IgD-negative memory B cell (primary cell): ENCODE measurements at regions not wholly inside any gene's neighbourhood (a gene's known extent, or its start where the extent isn't known, plus 50 kb on each side); places are given as distances from the start of the nearest gene placed in this dataset.
A peak's percentile ranks its signal among the peaks of the same experiment; 100 is the strongest.
"Not testable (repeated sequence)": the region's sequence is repeated elsewhere in the genome, so short reads cannot be mapped to it uniquely, and the experiment has no call there.

Source experiments
- H3K27ac Mint-ChIP-seq, 3 donors: one replicate each; pipeline ENCODE4 v1.8.0; 2020 to 2022; ENCODE audit warnings: mild to moderate bottlenecking in 3 of 3, mixed read lengths in 3 of 3, moderate library complexity in 1 of 3
- H3K27me3 Mint-ChIP-seq: one replicate; pipeline ENCODE4 v1.8.0; 2021; ENCODE audit warnings: mixed read lengths
- H3K36me3 Mint-ChIP-seq: one replicate; pipeline ENCODE4 v1.8.0; 2020; ENCODE audit warnings: mild to moderate bottlenecking, mixed read lengths
- H3K4me1 Mint-ChIP-seq, 3 donors: one replicate each; pipeline ENCODE4 v1.8.0; 2020 to 2022; ENCODE audit warnings: mixed read lengths in 3 of 3, mild to moderate bottlenecking in 1 of 3
- H3K4me3 Mint-ChIP-seq, 4 donors: one replicate each; pipeline ENCODE4 v1.8.0; 2020 to 2022; ENCODE audit warnings: mild to moderate bottlenecking in 4 of 4, mixed read lengths in 4 of 4, moderate library complexity in 3 of 4
- H3K9me3 Mint-ChIP-seq, 3 donors: one replicate each; pipeline ENCODE4 v1.8.0; 2020 to 2021; ENCODE audit warnings: mixed read lengths in 3 of 3, mild to moderate bottlenecking in 1 of 3

GRCh38 chr4:81796790-81797528, 325.3 kb upstream of the RASGEF1B start:
- no peaks in the 10 kb centered on the region for H3K27me3 Mint-ChIP-seq
- peak overlapping the region in 2 of 4 donors; percentile 42 to 56 for H3K4me3 Mint-ChIP-seq
- peaks cover 2% of the 10 kb centered on the region for H3K36me3 Mint-ChIP-seq
- H3K27ac Mint-ChIP-seq: peak overlapping the region in 1 of 3 donors; percentile 28
- peaks cover 3 to 5% (median 4%) of the 10 kb centered on the region in 3 donors for H3K9me3 Mint-ChIP-seq
- peaks cover 0 to 6% (median 4%) of the 10 kb centered on the region in 3 donors for H3K4me1 Mint-ChIP-seq

DNA sequence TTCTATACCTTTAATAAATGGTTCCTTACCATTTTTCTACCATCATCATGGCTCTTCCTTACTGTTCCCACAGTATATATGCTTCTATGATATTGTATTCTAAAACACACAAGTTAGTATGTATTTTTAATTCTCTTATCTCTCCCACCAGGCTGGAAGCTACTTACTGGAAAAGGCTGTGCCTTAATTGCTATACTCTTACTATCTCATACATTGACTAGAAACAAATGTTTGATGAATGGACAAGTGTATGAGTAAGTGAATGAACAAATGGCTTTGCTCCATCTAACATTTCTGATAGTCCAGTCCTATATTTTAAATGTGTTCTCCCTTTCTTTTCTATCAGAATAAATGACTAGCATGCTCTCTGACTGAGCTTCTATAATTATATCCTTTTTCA, 320.8 kb upstream of the RASGEF1B start:
- Mint-ChIP-seq H3K36me3 (peaks cover 2% of the 10 kb centered on the region), H3K9me3 (peaks cover under 1 to 3% (median under 1%) of the 10 kb centered on the region in 3 donors), H3K27ac (no peak overlapping the region), H3K27me3 (no peaks in the 10 kb centered on the region), H3K4me3 (no peak overlapping the region), H3K4me1 (peaks cover 6 to 8% (median 8%) of the 10 kb centered on the region in 3 donors)

DNA sequence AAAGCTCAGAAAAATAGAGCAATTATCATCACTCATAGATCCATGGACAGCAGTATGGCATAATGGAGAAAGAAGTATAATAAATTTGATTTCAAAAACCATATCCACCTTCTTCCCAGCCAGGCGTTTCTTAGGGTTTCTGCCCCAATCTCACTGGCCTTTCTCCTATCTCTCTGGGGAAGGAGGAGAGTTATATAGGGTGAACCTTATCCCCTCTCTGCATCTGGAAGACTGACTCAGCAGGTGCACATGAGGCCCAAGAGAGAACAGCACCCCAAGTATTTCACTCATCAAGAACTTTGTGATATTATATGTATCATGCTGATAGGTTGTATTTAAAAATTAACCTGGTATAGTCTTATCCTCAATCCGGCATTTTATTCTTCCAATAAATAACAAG, 318.8 kb upstream of the RASGEF1B start:
- peaks cover 0 to 3% (median 0%) of the 10 kb centered on the region in 3 donors for H3K9me3 Mint-ChIP-seq
- peaks cover 2% of the 10 kb centered on the region for H3K36me3 Mint-ChIP-seq
- no peaks in the 10 kb centered on the region for H3K27me3 Mint-ChIP-seq
- no peak overlapping the region for H3K4me3 Mint-ChIP-seq
- H3K27ac Mint-ChIP-seq: no peak overlapping the region
- peaks cover 2 to 8% (median 2%) of the 10 kb centered on the region in 3 donors for H3K4me1 Mint-ChIP-seq

GRCh38 chr4:81789741-81790399, 318.2 kb upstream of the RASGEF1B start:
- Mint-ChIP-seq H3K9me3 (peaks cover 0 to 3% (median 0%) of the 10 kb centered on the region in 3 donors), H3K27me3 (no peaks in the 10 kb centered on the region), H3K36me3 (peaks cover 2% of the 10 kb centered on the region), H3K4me1 (peaks cover 2 to 8% (median 2%) of the 10 kb centered on the region in 3 donors), H3K4me3 (no peak overlapping the region), H3K27ac (no peak overlapping the region)

- peaks cover 0 to 3% (median 0%) of the 10 kb centered on the region in 3 donors for H3K9me3 Mint-ChIP-seq
- H3K27me3 Mint-ChIP-seq: no peaks in the 10 kb centered on the region
- H3K4me1 Mint-ChIP-seq: peaks cover 2 to 8% (median 2%) of the 10 kb centered on the region in 3 donors
- H3K4me3 Mint-ChIP-seq: no peak overlapping the region
- peaks cover 2% of the 10 kb centered on the region for H3K36me3 Mint-ChIP-seq
- no peak overlapping the region for H3K27ac Mint-ChIP-seq
Observed at GRCh38 chr4:81789158-81789557, 317.5 kb upstream of the RASGEF1B start.

DNA sequence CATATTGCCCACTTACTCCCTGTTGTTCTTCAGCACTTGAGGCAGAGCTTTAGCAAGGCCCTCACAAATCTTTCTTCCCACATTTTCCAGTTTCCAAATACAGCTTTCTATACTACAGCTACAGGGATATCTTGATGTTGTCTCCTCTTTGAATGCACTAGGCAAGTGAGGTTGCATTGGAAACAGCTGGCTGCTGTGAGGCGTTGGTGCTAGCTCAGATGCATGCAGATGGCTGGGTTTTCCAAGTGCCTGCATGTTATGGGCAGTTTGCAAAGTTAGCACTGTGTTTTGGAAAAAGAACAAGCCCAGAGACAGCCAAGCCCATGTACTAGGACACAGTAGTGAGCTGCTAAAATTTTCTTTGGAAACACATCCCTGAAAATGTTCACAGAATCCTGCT, 315.1 kb upstream of the RASGEF1B start:
- H3K27ac Mint-ChIP-seq: no peak overlapping the region
- no peak overlapping the region for H3K4me3 Mint-ChIP-seq
- H3K27me3 Mint-ChIP-seq: no peaks in the 10 kb centered on the region
- peaks cover 2 to 8% (median 2%) of the 10 kb centered on the region in 3 donors for H3K4me1 Mint-ChIP-seq
- no peaks in the 10 kb centered on the region for H3K9me3 Mint-ChIP-seq
- H3K36me3 Mint-ChIP-seq: no peaks in the 10 kb centered on the region

- no peaks in the 10 kb centered on the region for H3K27me3 Mint-ChIP-seq
Observed at GRCh38 chr4:81786063-81786763, 314.5 kb upstream of the RASGEF1B start.

DNA sequence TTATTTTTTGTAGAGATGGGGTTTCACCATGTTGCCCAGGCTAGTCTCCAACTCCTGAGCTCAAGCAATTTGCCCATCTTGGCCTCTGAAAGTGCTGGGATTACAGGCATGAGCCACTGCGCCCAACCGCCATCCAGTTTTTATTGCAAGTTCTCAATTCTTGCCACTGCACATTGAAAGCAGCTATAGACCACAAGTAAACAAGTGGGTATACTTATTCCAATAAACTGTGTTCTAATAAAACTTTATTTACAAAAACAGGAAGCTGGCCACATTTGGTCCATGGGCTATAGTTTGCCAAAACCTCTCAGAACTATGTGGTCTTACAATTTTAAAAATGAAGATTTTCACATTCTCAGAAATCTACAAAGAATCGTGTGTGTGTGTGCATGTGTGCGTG, 313.6 kb upstream of the RASGEF1B start:
- Mint-ChIP-seq H3K36me3 (no peaks in the 10 kb centered on the region), H3K27ac (no peak overlapping the region), H3K4me3 (no peak overlapping the region), H3K27me3 (no peaks in the 10 kb centered on the region), H3K9me3 (no peaks in the 10 kb centered on the region), H3K4me1 (peaks cover 0 to 2% (median 0%) of the 10 kb centered on the region in 3 donors)

More at GRCh38 chr4:81786063-81786763, 314.5 kb upstream of the RASGEF1B start:
- no peaks in the 10 kb centered on the region for H3K9me3 Mint-ChIP-seq
- no peaks in the 10 kb centered on the region for H3K36me3 Mint-ChIP-seq
- H3K4me3 Mint-ChIP-seq: no peak overlapping the region
- peaks cover 2 to 4% (median 2%) of the 10 kb centered on the region in 3 donors for H3K4me1 Mint-ChIP-seq
- H3K27ac Mint-ChIP-seq: no peak overlapping the region

GRCh38 chr4:81783558-81783957, 311.9 kb upstream of the RASGEF1B start:
- H3K27ac Mint-ChIP-seq: no peak overlapping the region
- H3K4me3 Mint-ChIP-seq: no peak overlapping the region
- H3K9me3 Mint-ChIP-seq: no peaks in the 10 kb centered on the region
- no peaks in the 10 kb centered on the region for H3K4me1 Mint-ChIP-seq
- no peaks in the 10 kb centered on the region for H3K27me3 Mint-ChIP-seq
- H3K36me3 Mint-ChIP-seq: peaks cover under 1% of the 10 kb centered on the region

GRCh38 chr4:81781799-81782198, 310.1 kb upstream of the RASGEF1B start:
- Mint-ChIP-seq H3K27ac (peak overlapping the region in 1 of 3 donors; percentile 65), H3K36me3 (peaks cover 2% of the 10 kb centered on the region), H3K4me3 (no peak overlapping the region), H3K4me1 (no peaks in the 10 kb centered on the region), H3K9me3 (peaks cover 0 to 1% (median 0%) of the 10 kb centered on the region in 3 donors), H3K27me3 (no peaks in the 10 kb centered on the region)

DNA sequence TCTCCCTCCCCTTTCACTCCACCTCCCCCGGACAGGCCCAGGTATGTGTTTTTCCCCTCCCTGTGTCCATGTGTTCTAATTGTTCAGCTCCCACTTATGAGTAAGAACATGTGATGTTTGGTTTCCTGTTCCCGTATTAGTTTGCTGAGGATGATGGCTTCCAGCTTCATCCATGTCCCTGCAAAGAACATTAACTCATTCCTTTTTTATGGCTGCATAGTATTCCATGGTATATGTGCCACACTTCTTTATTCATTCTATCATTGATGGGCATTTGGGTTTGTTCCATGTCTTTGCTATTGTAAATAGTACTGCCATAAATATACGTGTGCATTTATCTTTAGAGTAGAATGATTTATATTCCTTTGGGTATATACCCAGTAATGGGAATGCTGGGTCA, 306.0 kb upstream of the RASGEF1B start:
- H3K4me1 Mint-ChIP-seq, H3K9me3 Mint-ChIP-seq, H3K36me3 Mint-ChIP-seq, H3K27me3 Mint-ChIP-seq, H3K4me3 Mint-ChIP-seq: not testable (repeated sequence)
- peak overlapping the region in 1 of 3 donors; percentile 84 for H3K27ac Mint-ChIP-seq

DNA sequence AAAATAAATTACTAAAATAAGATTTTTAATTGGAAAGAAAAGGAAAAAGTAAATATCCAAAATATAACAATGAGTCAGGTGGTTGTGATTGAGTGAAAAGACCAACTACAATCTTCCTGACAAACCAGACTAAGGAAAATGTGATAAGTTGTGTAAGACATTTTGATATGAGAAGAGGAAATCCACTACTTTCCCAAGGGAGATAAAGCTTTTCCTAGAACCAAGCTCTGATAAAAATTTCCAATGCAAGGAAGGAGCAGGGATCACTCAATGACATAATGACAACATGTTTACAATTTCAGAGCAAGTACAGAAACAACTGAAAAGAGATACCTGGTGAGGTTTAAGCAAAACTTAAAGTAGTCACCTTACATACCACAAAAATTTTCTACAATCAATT, 305.1 kb upstream of the RASGEF1B start:
- Mint-ChIP-seq H3K27ac (no peak overlapping the region), H3K36me3 (peaks cover 2% of the 10 kb centered on the region), H3K9me3 (peaks cover 0 to 1% (median 0%) of the 10 kb centered on the region in 3 donors), H3K4me1 (peaks cover 0 to 4% (median 2%) of the 10 kb centered on the region in 3 donors), H3K4me3 (no peak overlapping the region), H3K27me3 (no peaks in the 10 kb centered on the region)

GRCh38 chr4:81773557-81773956, 301.9 kb upstream of the RASGEF1B start:
- peaks cover 1% of the 10 kb centered on the region for H3K36me3 Mint-ChIP-seq
- no peak overlapping the region for H3K4me3 Mint-ChIP-seq
- peaks cover 0 to 6% (median 2%) of the 10 kb centered on the region in 3 donors for H3K4me1 Mint-ChIP-seq
- H3K9me3 Mint-ChIP-seq: peaks cover 0 to 1% (median 0%) of the 10 kb centered on the region in 3 donors
- H3K27me3 Mint-ChIP-seq: no peaks in the 10 kb centered on the region
- H3K27ac Mint-ChIP-seq: no peak overlapping the region

- Mint-ChIP-seq H3K27ac (peak overlapping the region in 1 of 3 donors; percentile 3), H3K27me3 (no peaks in the 10 kb centered on the region), H3K9me3 (no peaks in the 10 kb centered on the region), H3K36me3 (no peaks in the 10 kb centered on the region), H3K4me1 (peaks cover 0 to 6% (median 2%) of the 10 kb centered on the region in 3 donors), H3K4me3 (no peak overlapping the region)
Observed at GRCh38 chr4:81771721-81772120, 300.0 kb upstream of the RASGEF1B start.

GRCh38 chr4:81769244-81769643, 297.5 kb upstream of the RASGEF1B start:
- H3K36me3 Mint-ChIP-seq: no peaks in the 10 kb centered on the region
- H3K27ac Mint-ChIP-seq: no peak overlapping the region
- peak overlapping the region in 1 of 4 donors; percentile 19 for H3K4me3 Mint-ChIP-seq
- peaks cover 0 to 6% (median 0%) of the 10 kb centered on the region in 3 donors for H3K4me1 Mint-ChIP-seq
- H3K9me3 Mint-ChIP-seq: no peaks in the 10 kb centered on the region
- no peaks in the 10 kb centered on the region for H3K27me3 Mint-ChIP-seq
